Neural cell (in vitro differentiated cells): ENCODE measurements at regions not wholly inside any gene's neighbourhood (a gene's known extent, or its start where the extent isn't known, plus 50 kb on each side); places are given as distances from the start of the nearest gene placed in this dataset.

ENCODE experiments used
- H2AFZ ChIP-seq: fragments of 200-600, 300-800 bp; sonication (generic), shearing (Covaris generic); 2 replicates; pipeline ENCODE4 v1.6.0; 2014; ENCODE audit warnings: low read depth, mild to moderate bottlenecking, antibody characterized with exemption, low read length, moderate library complexity
- H3F3A ChIP-seq: fragments of 200-600 bp; shearing (Covaris generic); 2 replicates; pipeline ENCODE4 v1.6.1; 2016; ENCODE audit warnings: mild to moderate bottlenecking, moderate library complexity, mixed read lengths, antibody characterized with exemption, low read length; ENCODE audit not compliant: insufficient read depth, poor library complexity, severe bottlenecking
- H3K27ac ChIP-seq: fragments of 200-600, 300-800 bp; sonication (generic), shearing (Covaris generic); 2 replicates; pipeline ENCODE4 v1.5.1; 2014; ENCODE audit warnings: mild to moderate bottlenecking, low read length, moderate library complexity
- H3K27me3 ChIP-seq: fragments of 300-800, 200-600 bp; sonication (generic), shearing (Covaris generic); 2 replicates; pipeline ENCODE4 v1.6.0; 2014; ENCODE audit warnings: mild to moderate bottlenecking, low read depth, low read length, moderate library complexity; ENCODE audit not compliant: insufficient read depth
- H3K36me3 ChIP-seq: fragments of 300-800, 200-600 bp; sonication (generic), shearing (Covaris generic); 2 replicates; pipeline ENCODE4 v1.5.1; 2014; ENCODE audit warnings: mild to moderate bottlenecking, antibody characterized with exemption, low read length, moderate library complexity; ENCODE audit not compliant: insufficient read depth
- H3K4me2 ChIP-seq: fragments of 300-800, 200-600 bp; sonication (generic), shearing (Covaris generic); 2 replicates; pipeline ENCODE4 v1.6.0; 2014; ENCODE audit warnings: mild to moderate bottlenecking, low read length
- H3K4me3 ChIP-seq: fragments of 300-800, 200-600 bp; sonication (generic), shearing (Covaris generic); 2 replicates; pipeline ENCODE4 v1.5.1; 2014; ENCODE audit warnings: mild to moderate bottlenecking, low read length, moderate library complexity
- H3K79me2 ChIP-seq: fragments of 200-600 bp; shearing (Covaris generic); replicated peaks from 2 replicates; pipeline ENCODE4 v1.6.0; 2014; ENCODE audit warnings: mild to moderate bottlenecking, low read length, moderate library complexity; ENCODE audit not compliant: insufficient read depth
- H3K9ac ChIP-seq: fragments of 300-800, 200-600 bp; sonication (generic), shearing (Covaris generic); 2 replicates; pipeline ENCODE4 v1.6.1; 2016; ENCODE audit warnings: mild to moderate bottlenecking, low read length, mixed read lengths
- H3K9me2 ChIP-seq: fragments of 200-600 bp; shearing (Covaris generic); 2 replicates; pipeline ENCODE4 v1.6.1; 2016; ENCODE audit warnings: mild to moderate bottlenecking, low read length, mixed read lengths; ENCODE audit not compliant: insufficient read depth
- H3K9me3 ChIP-seq: fragments of 200-600, 300-800 bp; sonication (generic), shearing (Covaris generic); 2 replicates; pipeline ENCODE4 v1.6.1; 2016; ENCODE audit warnings: mild to moderate bottlenecking, mixed run types, low read length, moderate library complexity, mixed read lengths
- H4K20me1 ChIP-seq: fragments of 200-600 bp; shearing (Covaris generic); 2 replicates; pipeline ENCODE4 v1.6.1; 2016; ENCODE audit warnings: mild to moderate bottlenecking, mixed run types; ENCODE audit not compliant: insufficient read depth
- EP300 ChIP-seq: fragments of 450-650 bp; conservative IDR thresholded peaks from 2 replicates; pipeline ENCODE4 v1.6.1; 2014; ENCODE audit warnings: antibody characterized with exemption, mild to moderate bottlenecking, moderate library complexity; ENCODE audit not compliant: poor library complexity, severe bottlenecking
- EZH2 ChIP-seq: fragments of 200-600, 300-800 bp; shearing (Covaris generic), sonication (generic); IDR thresholded peaks from 2 replicates; pipeline ENCODE4 v1.6.1; 2014; ENCODE audit warnings: antibody characterized with exemption, low read length, borderline replicate concordance, mild to moderate bottlenecking; ENCODE audit not compliant: insufficient read depth, poor library complexity, severe bottlenecking
- MXI1 ChIP-seq: fragments of 450-650 bp; conservative IDR thresholded peaks from 2 replicates; pipeline ENCODE4 v1.6.1; 2014; ENCODE audit warnings: antibody characterized with exemption, mild to moderate bottlenecking; ENCODE audit not compliant: poor library complexity, severe bottlenecking
- POLR2AphosphoS5 ChIP-seq: IDR thresholded peaks from 2 replicates; pipeline ENCODE4 v1.6.1; 2012
- RAD21 ChIP-seq: fragments of 450-650 bp; conservative IDR thresholded peaks from 2 replicates; pipeline ENCODE4 v1.6.1; 2014; ENCODE audit warnings: antibody characterized with exemption, mild to moderate bottlenecking, moderate library complexity
- SMC3 ChIP-seq: fragments of 450-650 bp; conservative IDR thresholded peaks from 2 replicates; pipeline ENCODE4 v1.6.1; 2014; ENCODE audit warnings: antibody characterized with exemption, mild to moderate bottlenecking, moderate library complexity; ENCODE audit not compliant: poor library complexity
- TAF1 ChIP-seq: IDR thresholded peaks from 2 replicates; pipeline ENCODE4 v1.6.1; 2012; ENCODE audit warnings: low read depth
- TF ChIP-seq, protein P1 (sequence below): IDR thresholded peaks from 2 replicates; pipeline ENCODE4 v1.6.1; 2012; ENCODE audit warnings: borderline replicate concordance
- TF ChIP-seq, protein P2 (sequence below): fragments of 450-650 bp; IDR thresholded peaks from 2 replicates; pipeline ENCODE4 v1.5.1; 2014; ENCODE audit warnings: antibody characterized with exemption, mild to moderate bottlenecking, moderate library complexity; ENCODE audit not compliant: poor library complexity, severe bottlenecking

DNA sequence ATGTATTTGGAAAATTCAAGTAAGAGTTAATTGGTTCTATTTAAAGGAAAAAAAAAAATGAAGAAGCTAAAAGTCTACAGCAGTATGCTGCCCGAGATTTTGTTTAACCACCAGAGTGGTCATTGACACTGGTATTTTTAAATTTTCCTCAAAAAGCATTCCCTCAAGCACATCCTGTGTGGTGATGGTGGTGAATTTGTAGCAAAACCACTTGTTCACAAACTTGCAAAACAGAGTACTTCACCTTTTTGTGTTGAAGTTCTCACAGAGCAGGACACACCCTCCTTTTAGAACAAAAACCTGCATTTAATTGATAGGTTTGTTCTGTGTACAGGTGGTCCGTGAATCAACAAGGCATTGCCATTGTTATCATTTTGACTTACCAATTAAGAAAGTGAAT lies 374.2 kb downstream of the EFNA5 start:
- Histone ChIP-seq H2AFZ (no peak overlapping the region), H3K27me3 (no peaks in the 10 kb centered on the region), H3K4me2 (no peak overlapping the region), H4K20me1 (no peaks in the 10 kb centered on the region), H3K9ac (no peak overlapping the region), H3K4me3 (no peak overlapping the region), H3K27ac (no peak overlapping the region), H3K36me3 (no peaks in the 10 kb centered on the region), H3K9me3 (no peaks in the 10 kb centered on the region), H3K79me2 (no peaks in the 10 kb centered on the region), H3K9me2 (no peaks in the 10 kb centered on the region), H3F3A (no peaks in the 10 kb centered on the region)
- TF ChIP-seq POLR2AphosphoS5 (no peak), RAD21 (no peak), EZH2 (no peak), MXI1 (no peak), TAF1 (no peak), SMC3 (no peak)
- TF ChIP-seq, protein P1, sequence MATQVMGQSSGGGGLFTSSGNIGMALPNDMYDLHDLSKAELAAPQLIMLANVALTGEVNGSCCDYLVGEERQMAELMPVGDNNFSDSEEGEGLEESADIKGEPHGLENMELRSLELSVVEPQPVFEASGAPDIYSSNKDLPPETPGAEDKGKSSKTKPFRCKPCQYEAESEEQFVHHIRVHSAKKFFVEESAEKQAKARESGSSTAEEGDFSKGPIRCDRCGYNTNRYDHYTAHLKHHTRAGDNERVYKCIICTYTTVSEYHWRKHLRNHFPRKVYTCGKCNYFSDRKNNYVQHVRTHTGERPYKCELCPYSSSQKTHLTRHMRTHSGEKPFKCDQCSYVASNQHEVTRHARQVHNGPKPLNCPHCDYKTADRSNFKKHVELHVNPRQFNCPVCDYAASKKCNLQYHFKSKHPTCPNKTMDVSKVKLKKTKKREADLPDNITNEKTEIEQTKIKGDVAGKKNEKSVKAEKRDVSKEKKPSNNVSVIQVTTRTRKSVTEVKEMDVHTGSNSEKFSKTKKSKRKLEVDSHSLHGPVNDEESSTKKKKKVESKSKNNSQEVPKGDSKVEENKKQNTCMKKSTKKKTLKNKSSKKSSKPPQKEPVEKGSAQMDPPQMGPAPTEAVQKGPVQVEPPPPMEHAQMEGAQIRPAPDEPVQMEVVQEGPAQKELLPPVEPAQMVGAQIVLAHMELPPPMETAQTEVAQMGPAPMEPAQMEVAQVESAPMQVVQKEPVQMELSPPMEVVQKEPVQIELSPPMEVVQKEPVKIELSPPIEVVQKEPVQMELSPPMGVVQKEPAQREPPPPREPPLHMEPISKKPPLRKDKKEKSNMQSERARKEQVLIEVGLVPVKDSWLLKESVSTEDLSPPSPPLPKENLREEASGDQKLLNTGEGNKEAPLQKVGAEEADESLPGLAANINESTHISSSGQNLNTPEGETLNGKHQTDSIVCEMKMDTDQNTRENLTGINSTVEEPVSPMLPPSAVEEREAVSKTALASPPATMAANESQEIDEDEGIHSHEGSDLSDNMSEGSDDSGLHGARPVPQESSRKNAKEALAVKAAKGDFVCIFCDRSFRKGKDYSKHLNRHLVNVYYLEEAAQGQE, result no peak

DNA sequence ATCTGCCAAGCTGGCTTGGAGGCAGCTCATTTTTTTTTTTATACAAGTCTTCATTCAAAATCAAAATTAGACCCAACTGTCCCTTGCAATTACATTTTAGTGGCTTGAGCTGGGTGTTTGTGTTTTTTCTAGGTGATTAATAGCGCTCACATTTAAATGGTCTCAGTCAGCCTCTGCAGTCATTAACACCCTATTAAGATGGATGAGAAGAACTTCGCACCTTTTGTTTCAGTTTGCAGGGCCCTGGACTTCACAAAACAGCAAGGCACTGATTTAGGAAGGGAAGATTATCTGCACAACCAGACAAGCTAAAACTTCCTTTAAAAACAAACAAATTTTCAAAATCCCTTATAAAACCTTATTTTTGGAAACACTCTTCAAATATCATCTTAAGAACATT lies 374.8 kb downstream of the EFNA5 start:
- Histone ChIP-seq H3K27ac (no peak overlapping the region), H3K36me3 (no peaks in the 10 kb centered on the region), H2AFZ (no peak overlapping the region), H3K4me2 (no peak overlapping the region), H3F3A (no peaks in the 10 kb centered on the region), H4K20me1 (no peaks in the 10 kb centered on the region), H3K9me3 (no peaks in the 10 kb centered on the region), H3K9me2 (no peaks in the 10 kb centered on the region), H3K79me2 (no peaks in the 10 kb centered on the region), H3K27me3 (no peaks in the 10 kb centered on the region), H3K4me3 (no peak overlapping the region), H3K9ac (no peak overlapping the region)
- TF ChIP-seq SMC3, result no peak
- no peak for TF ChIP-seq TAF1
- TF ChIP-seq EP300, result no peak
- no peak for TF ChIP-seq POLR2AphosphoS5
- no peak for TF ChIP-seq EZH2
- TF ChIP-seq MXI1, result no peak
- TF ChIP-seq, protein P2, sequence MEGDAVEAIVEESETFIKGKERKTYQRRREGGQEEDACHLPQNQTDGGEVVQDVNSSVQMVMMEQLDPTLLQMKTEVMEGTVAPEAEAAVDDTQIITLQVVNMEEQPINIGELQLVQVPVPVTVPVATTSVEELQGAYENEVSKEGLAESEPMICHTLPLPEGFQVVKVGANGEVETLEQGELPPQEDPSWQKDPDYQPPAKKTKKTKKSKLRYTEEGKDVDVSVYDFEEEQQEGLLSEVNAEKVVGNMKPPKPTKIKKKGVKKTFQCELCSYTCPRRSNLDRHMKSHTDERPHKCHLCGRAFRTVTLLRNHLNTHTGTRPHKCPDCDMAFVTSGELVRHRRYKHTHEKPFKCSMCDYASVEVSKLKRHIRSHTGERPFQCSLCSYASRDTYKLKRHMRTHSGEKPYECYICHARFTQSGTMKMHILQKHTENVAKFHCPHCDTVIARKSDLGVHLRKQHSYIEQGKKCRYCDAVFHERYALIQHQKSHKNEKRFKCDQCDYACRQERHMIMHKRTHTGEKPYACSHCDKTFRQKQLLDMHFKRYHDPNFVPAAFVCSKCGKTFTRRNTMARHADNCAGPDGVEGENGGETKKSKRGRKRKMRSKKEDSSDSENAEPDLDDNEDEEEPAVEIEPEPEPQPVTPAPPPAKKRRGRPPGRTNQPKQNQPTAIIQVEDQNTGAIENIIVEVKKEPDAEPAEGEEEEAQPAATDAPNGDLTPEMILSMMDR, result no peak
- TF ChIP-seq, protein P1, result no peak
- no peak for TF ChIP-seq RAD21
